ENCODE measurements at regions not wholly inside any gene's neighbourhood (a gene's known extent, or its start where the extent isn't known, plus 50 kb on each side); places are given as distances from the start of the nearest gene placed in this dataset.

GRCh38 chr1:38549191-38549590 is 310.4 kb downstream of the RRAGC start:
- no peaks in the 10 kb centered on the region for H3K4me1 Mint-ChIP-seq (ENCODE audit: insufficient read depth, unreplicated experiment)
- no TSS peak for BruUV-seq (replicated peaks)
- ChIA-PET POLR2A (no interaction called here), CTCF (interaction anchor here (0.6 kb wide), 1 partner anchor 1222 kb away, joined by 3 read pairs; no protein-coding TSS in a partner anchor)
- H3K36me3 Mint-ChIP-seq (ENCODE audit: insufficient read depth, unreplicated experiment): no peaks in the 10 kb centered on the region
- no peak for DNase-seq (ENCODE audit: unreplicated experiment)
- no peak overlapping the region for H3K4me3 Mint-ChIP-seq (ENCODE audit: unreplicated experiment)
- TF ChIP-seq CTCF (IDR thresholded peaks at IDR 0.05; ENCODE audit: unreplicated experiment): no peak
- intact Hi-C loops (cut with micrococcal nuclease): no loop called here
- H3K9me3 Mint-ChIP-seq (ENCODE audit: unreplicated experiment): no peaks in the 10 kb centered on the region
- peaks cover 47% of the 10 kb centered on the region for H3K27me3 Mint-ChIP-seq (ENCODE audit: insufficient read depth, unreplicated experiment)
- no peak overlapping the region for H3K27ac Mint-ChIP-seq (ENCODE audit: low read depth, unreplicated experiment)

- no TSS peak for BruUV-seq (replicated peaks)
- H3K27ac Mint-ChIP-seq (ENCODE audit: low read depth, unreplicated experiment): no peak overlapping the region
- no peaks in the 10 kb centered on the region for H3K9me3 Mint-ChIP-seq (ENCODE audit: unreplicated experiment)
- no peak overlapping the region for H3K4me3 Mint-ChIP-seq (ENCODE audit: unreplicated experiment)
- POLR2A ChIA-PET: no interaction called here
- intact Hi-C loops (cut with micrococcal nuclease): no loop called here
- DNase-seq (ENCODE audit: unreplicated experiment): no peak
- TF ChIP-seq CTCF (IDR thresholded peaks at IDR 0.05; ENCODE audit: unreplicated experiment): no peak
- peaks cover 48% of the 10 kb centered on the region for H3K27me3 Mint-ChIP-seq (ENCODE audit: insufficient read depth, unreplicated experiment)
- H3K36me3 Mint-ChIP-seq (ENCODE audit: insufficient read depth, unreplicated experiment): no peaks in the 10 kb centered on the region
- no peaks in the 10 kb centered on the region for H3K4me1 Mint-ChIP-seq (ENCODE audit: insufficient read depth, unreplicated experiment)
- CTCF ChIA-PET: interaction anchor here (0.6 kb wide), 1 partner anchor 12 kb away, joined by 4 read pairs; no protein-coding TSS in a partner anchor
Measured at GRCh38 chr1:38547321-38547720, 312.3 kb downstream of the RRAGC start.

GRCh38 chr1:38546636-38547035 is 312.9 kb downstream of the RRAGC start:
- Mint-ChIP-seq H3K27ac (ENCODE audit: low read depth, unreplicated experiment) (no peak overlapping the region), H3K27me3 (ENCODE audit: insufficient read depth, unreplicated experiment) (peaks cover 55% of the 10 kb centered on the region), H3K36me3 (ENCODE audit: insufficient read depth, unreplicated experiment) (no peaks in the 10 kb centered on the region), H3K4me1 (ENCODE audit: insufficient read depth, unreplicated experiment) (no peaks in the 10 kb centered on the region), H3K9me3 (ENCODE audit: unreplicated experiment) (no peaks in the 10 kb centered on the region), H3K4me3 (ENCODE audit: unreplicated experiment) (no peak overlapping the region)
- intact Hi-C loops (cut with micrococcal nuclease): no loop called here
- CTCF ChIA-PET: interaction anchor here (0.6 to 1.3 kb wide), 4 partner anchors 10 to 520 kb away, joined by 3 to 4 read pairs (median 4); no protein-coding TSS in a partner anchor
- no peak for TF ChIP-seq CTCF (IDR thresholded peaks at IDR 0.05; ENCODE audit: unreplicated experiment)
- POLR2A ChIA-PET: interaction anchor here (0.7 kb wide), 1 partner anchor 198 kb away, joined by 3 read pairs; no protein-coding TSS in a partner anchor
- BruUV-seq (replicated peaks): no TSS peak
- no peak for DNase-seq (ENCODE audit: unreplicated experiment)

GRCh38 chr1:38541223-38541622 is 318.3 kb downstream of the RRAGC start:
- TF ChIP-seq CTCF (IDR thresholded peaks at IDR 0.05; ENCODE audit: unreplicated experiment): no peak
- CTCF ChIA-PET: interaction anchor here (0.6 to 0.9 kb wide), 2 partner anchors 11 to 169 kb away, joined by 3 read pairs; no protein-coding TSS in a partner anchor
- Mint-ChIP-seq H3K36me3 (ENCODE audit: insufficient read depth, unreplicated experiment) (no peaks in the 10 kb centered on the region), H3K4me3 (ENCODE audit: unreplicated experiment) (no peak overlapping the region), H3K27ac (ENCODE audit: low read depth, unreplicated experiment) (no peak overlapping the region), H3K9me3 (ENCODE audit: unreplicated experiment) (no peaks in the 10 kb centered on the region), H3K27me3 (ENCODE audit: insufficient read depth, unreplicated experiment) (peaks cover 41% of the 10 kb centered on the region), H3K4me1 (ENCODE audit: insufficient read depth, unreplicated experiment) (no peaks in the 10 kb centered on the region)
- intact Hi-C loops (cut with micrococcal nuclease): no loop called here
- DNase-seq (ENCODE audit: unreplicated experiment): no peak
- POLR2A ChIA-PET: no interaction called here
- no TSS peak for BruUV-seq (replicated peaks)
